Activated CD8-positive, alpha-beta memory T cell treated with anti-CD3 and anti-CD28 coated beads, Interleukin-2, amount 50 U/mL, for 48 hours (primary cell): ENCODE measurements at regions not wholly inside any gene's neighbourhood (a gene's known extent, or its start where the extent isn't known, plus 50 kb on each side); places are given as distances from the start of the nearest gene placed in this dataset.

Source experiments
- DNase-seq: peaks from one replicate; pipeline ENCODE4 v3.0.0-alpha.2; 2020

DNA sequence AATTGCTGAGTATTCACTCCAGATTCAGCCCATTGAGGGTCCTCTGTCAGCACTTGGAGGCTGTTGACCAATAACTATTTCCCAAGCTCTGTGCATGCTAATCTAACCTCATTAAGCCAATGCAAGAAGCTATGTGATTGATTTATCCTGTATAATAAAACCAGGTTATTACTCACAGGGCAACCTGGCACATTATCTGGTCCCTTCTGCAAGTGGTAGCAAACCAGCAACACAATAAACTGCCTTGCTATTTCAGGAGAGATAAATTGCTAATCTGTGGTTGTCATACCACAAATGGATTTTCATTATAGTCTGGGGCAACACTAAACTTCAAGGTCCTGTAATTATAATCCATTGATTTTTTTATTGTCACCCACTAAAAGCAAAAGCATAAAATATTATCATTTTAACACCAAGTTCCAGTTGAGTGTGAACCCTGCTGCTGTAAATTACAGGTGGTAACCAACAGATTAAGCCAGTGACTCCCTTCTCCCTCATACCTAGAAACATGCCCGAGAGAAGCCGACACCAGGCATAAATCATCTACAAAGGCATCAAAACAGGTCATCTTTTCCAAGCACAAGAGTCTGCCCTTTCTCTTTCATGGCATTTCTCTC is 51.1 kb upstream of the SOX9 start:
- no peak for DNase-seq
